ENCODE measurements at regions not wholly inside any gene's neighbourhood (a gene's known extent, or its start where the extent isn't known, plus 50 kb on each side); places are given as distances from the start of the nearest gene placed in this dataset.

- H3K23ac ChIP-seq (ENCODE audit: insufficient read length, low read depth, low read length) = no peak overlapping the region
- H3K9me3 ChIP-seq (ENCODE audit: control insufficient read depth, low read depth, low read length) = no peaks in the 10 kb centered on the region
- no peak overlapping the region for H4K5ac ChIP-seq (ENCODE audit: insufficient read length, low read depth, low read length)
- Mint-ChIP-seq H3K27me3 (ENCODE audit: low read depth) (no peaks in the 10 kb centered on the region), H3K27ac (no peak overlapping the region), H3K36me3 (ENCODE audit: insufficient read depth in 1 of 3, low read depth in 3 of 3) (no peaks in the 10 kb centered on the region), H3K9me3 (no peaks in the 10 kb centered on the region; a peak in 1 of 5 replicates), H3K4me1 (peaks cover 9 to 10% of the 10 kb centered on the region in 2 experiments), H3K4me3 (no peak overlapping the region)
- H3K14ac ChIP-seq (ENCODE audit: insufficient read depth, low read length) = no peak overlapping the region
- no peak overlapping the region for H3K18ac ChIP-seq (ENCODE audit: insufficient read length, low read depth, low read length)
- no CpG with 5 or more reads among the region's 7 CpGs for WGBS (ENCODE audit: extremely low coverage, insufficient read length, low lambda C conversion rate)
- H3K56ac ChIP-seq (ENCODE audit: insufficient read length, low read depth, low read length) = no peak overlapping the region
- H3K23me2 ChIP-seq (ENCODE audit: insufficient read length, low read depth, low read length, poor library complexity, severe bottlenecking) = no peaks in the 10 kb centered on the region
- DNase-seq = no peak
- no peak overlapping the region for H2BK12ac ChIP-seq (ENCODE audit: insufficient read length, low read depth, low read length)
- H2BK20ac ChIP-seq (ENCODE audit: low read depth, low read length, poor library complexity, severe bottlenecking) = no peak overlapping the region
- no peak overlapping the region for H2AK5ac ChIP-seq (ENCODE audit: insufficient read length, low read length)
- no peak overlapping the region for H3K9ac ChIP-seq (ENCODE audit: extremely low read depth, insufficient read length, low read length)
- no peak overlapping the region for H4K91ac ChIP-seq (ENCODE audit: insufficient read length, low read depth, low read length)
- no peaks in the 10 kb centered on the region for H3K27me3 ChIP-seq (ENCODE audit: insufficient read depth, low read length)
- H3K4ac ChIP-seq (ENCODE audit: low read depth, low read length) = no peak overlapping the region
- no peak overlapping the region for H2AFZ ChIP-seq (ENCODE audit: low read length)
- H3K4me2 ChIP-seq (ENCODE audit: insufficient read depth, insufficient read length, low read length) = no peak overlapping the region
- TF ChIP-seq, protein P1, sequence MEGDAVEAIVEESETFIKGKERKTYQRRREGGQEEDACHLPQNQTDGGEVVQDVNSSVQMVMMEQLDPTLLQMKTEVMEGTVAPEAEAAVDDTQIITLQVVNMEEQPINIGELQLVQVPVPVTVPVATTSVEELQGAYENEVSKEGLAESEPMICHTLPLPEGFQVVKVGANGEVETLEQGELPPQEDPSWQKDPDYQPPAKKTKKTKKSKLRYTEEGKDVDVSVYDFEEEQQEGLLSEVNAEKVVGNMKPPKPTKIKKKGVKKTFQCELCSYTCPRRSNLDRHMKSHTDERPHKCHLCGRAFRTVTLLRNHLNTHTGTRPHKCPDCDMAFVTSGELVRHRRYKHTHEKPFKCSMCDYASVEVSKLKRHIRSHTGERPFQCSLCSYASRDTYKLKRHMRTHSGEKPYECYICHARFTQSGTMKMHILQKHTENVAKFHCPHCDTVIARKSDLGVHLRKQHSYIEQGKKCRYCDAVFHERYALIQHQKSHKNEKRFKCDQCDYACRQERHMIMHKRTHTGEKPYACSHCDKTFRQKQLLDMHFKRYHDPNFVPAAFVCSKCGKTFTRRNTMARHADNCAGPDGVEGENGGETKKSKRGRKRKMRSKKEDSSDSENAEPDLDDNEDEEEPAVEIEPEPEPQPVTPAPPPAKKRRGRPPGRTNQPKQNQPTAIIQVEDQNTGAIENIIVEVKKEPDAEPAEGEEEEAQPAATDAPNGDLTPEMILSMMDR (conservative IDR thresholded peaks at IDR 0.05) = no peak
- no peaks in the 10 kb centered on the region for H3K79me2 ChIP-seq (ENCODE audit: insufficient read depth, low read length)
- H4K20me1 ChIP-seq (ENCODE audit: control insufficient read depth, insufficient read depth, insufficient read length) = no peaks in the 10 kb centered on the region
- H3K27ac ChIP-seq (ENCODE audit: insufficient read length, low read depth, low read length) = no peak overlapping the region
- H3K79me1 ChIP-seq (ENCODE audit: insufficient read depth, low read depth, low read length, poor library complexity, severe bottlenecking) = no peaks in the 10 kb centered on the region
- H2BK5ac ChIP-seq (ENCODE audit: insufficient read length, low read length) = no peak overlapping the region
- H2BK120ac ChIP-seq (ENCODE audit: low read depth, low read length, poor library complexity, severe bottlenecking) = no peak overlapping the region
- H3T11ph ChIP-seq (ENCODE audit: low read length) = no peak overlapping the region
- peaks cover 6% of the 10 kb centered on the region; the same call in 1 of the 2 replicates for H3K4me1 ChIP-seq (ENCODE audit: insufficient read depth, low read length)
- no peak overlapping the region for H4K8ac ChIP-seq (replicated peaks; ENCODE audit: insufficient read length, low read depth, low read length)
- H2BK15ac ChIP-seq (ENCODE audit: low read depth, low read length) = no peak overlapping the region
Measured at GRCh38 chr9:17936365-17936764, 357.5 kb downstream of the SH3GL2 start.
